ENCODE measurements at regions not wholly inside any gene's neighbourhood (a gene's known extent, or its start where the extent isn't known, plus 50 kb on each side); places are given as distances from the start of the nearest gene placed in this dataset.

GRCh38 chr5:120162321-120162720, 301.8 kb upstream of the PRR16 start:
- no peak for TF ChIP-seq CTCF (IDR thresholded peaks at IDR 0.05)
- no peak for TF ChIP-seq POLR2A (IDR thresholded peaks at IDR 0.05)
- TF ChIP-seq EP300 (IDR thresholded peaks at IDR 0.05): no peak
